H9 (cell line): ENCODE measurements at regions not wholly inside any gene's neighbourhood (a gene's known extent, or its start where the extent isn't known, plus 50 kb on each side); places are given as distances from the start of the nearest gene placed in this dataset.

Source experiments
- DNase-seq: peaks from one replicate; pipeline ENCODE4 v3.0.0-alpha.2; 2017
- H2AFZ ChIP-seq: one replicate; pipeline ENCODE4 v1.6.1; 2013; ENCODE audit warnings: mild to moderate bottlenecking, low read length, control low read depth, moderate library complexity
- H2AK5ac ChIP-seq: 2 replicates; pipeline ENCODE4 v1.6.1; 2013; ENCODE audit warnings: low read length, control low read depth, mixed read lengths; ENCODE audit not compliant: insufficient read length
- H2BK120ac ChIP-seq: one replicate; pipeline ENCODE4 v1.6.1; 2013; ENCODE audit warnings: low read depth, mild to moderate bottlenecking, low read length, control low read depth, inconsistent platforms; ENCODE audit not compliant: poor library complexity, severe bottlenecking
- H2BK12ac ChIP-seq: 2 replicates; pipeline ENCODE4 v1.6.1; 2013; ENCODE audit warnings: low read length, control low read depth, mixed read lengths, low read depth; ENCODE audit not compliant: insufficient read length
- H2BK15ac ChIP-seq: 2 replicates; pipeline ENCODE4 v1.6.1; 2013; ENCODE audit warnings: low read depth, low read length, control low read depth
- H2BK20ac ChIP-seq: one replicate; pipeline ENCODE4 v1.6.1; 2013; ENCODE audit warnings: low read depth, mild to moderate bottlenecking, low read length, control low read depth, inconsistent platforms; ENCODE audit not compliant: poor library complexity, severe bottlenecking
- H2BK5ac ChIP-seq: 2 replicates; pipeline ENCODE4 v1.6.1; 2013; ENCODE audit warnings: low read length, control low read depth, mixed read lengths; ENCODE audit not compliant: insufficient read length
- H3K14ac ChIP-seq: 2 replicates; pipeline ENCODE4 v1.6.1; 2013; ENCODE audit warnings: low read length, control low read depth; ENCODE audit not compliant: insufficient read depth
- H3K18ac ChIP-seq: 2 replicates; pipeline ENCODE4 v1.6.1; 2013; ENCODE audit warnings: low read depth, mild to moderate bottlenecking, mixed read lengths, low read length, control low read depth; ENCODE audit not compliant: insufficient read length
- H3K23ac ChIP-seq: 2 replicates; pipeline ENCODE4 v1.6.1; 2013; ENCODE audit warnings: low read length, control low read depth, mixed read lengths, low read depth; ENCODE audit not compliant: insufficient read length
- H3K23me2 ChIP-seq: 2 replicates; pipeline ENCODE4 v1.6.1; 2013; ENCODE audit warnings: low read depth, mild to moderate bottlenecking, mixed read lengths, low read length, control low read depth; ENCODE audit not compliant: insufficient read length, poor library complexity, severe bottlenecking
- H3K27ac ChIP-seq: 2 replicates; pipeline ENCODE4 v1.5.1; 2013; ENCODE audit warnings: low read length, control low read depth, mixed read lengths, low read depth; ENCODE audit not compliant: insufficient read length
- H3K27me3 ChIP-seq: 2 replicates; pipeline ENCODE4 v1.6.1; 2013; ENCODE audit warnings: low read length, control low read depth, inconsistent platforms; ENCODE audit not compliant: insufficient read depth
- H3K4ac ChIP-seq: 2 replicates; pipeline ENCODE4 v1.6.1; 2013; ENCODE audit warnings: low read depth, mild to moderate bottlenecking, control low read depth, inconsistent platforms, low read length, moderate library complexity
- H3K4me1 ChIP-seq: 2 replicates; pipeline ENCODE4 v1.6.1; 2013; ENCODE audit warnings: low read length, control low read depth, inconsistent platforms; ENCODE audit not compliant: insufficient read depth
- H3K4me2 ChIP-seq: 2 replicates; pipeline ENCODE4 v1.6.1; 2013; ENCODE audit warnings: low read length, control low read depth, mixed read lengths; ENCODE audit not compliant: insufficient read length, insufficient read depth
- H3K56ac ChIP-seq: 2 replicates; pipeline ENCODE4 v1.6.1; 2013; ENCODE audit warnings: low read depth, mild to moderate bottlenecking, mixed read lengths, low read length, control low read depth; ENCODE audit not compliant: insufficient read length
- H3K79me1 ChIP-seq: 2 replicates; pipeline ENCODE4 v1.6.1; 2013; ENCODE audit warnings: low read depth, mild to moderate bottlenecking, moderate library complexity, low read length, control low read depth, inconsistent platforms; ENCODE audit not compliant: insufficient read depth, poor library complexity, severe bottlenecking
- H3K79me2 ChIP-seq: 2 replicates; pipeline ENCODE4 v1.6.1; 2013; ENCODE audit warnings: low read length, control low read depth, inconsistent platforms; ENCODE audit not compliant: insufficient read depth
- H3K9ac ChIP-seq: 2 replicates; pipeline ENCODE4 v1.6.1; 2013; ENCODE audit warnings: low read length, control low read depth, mixed read lengths; ENCODE audit not compliant: insufficient read length; ENCODE audit errors: extremely low read depth
- H3K9me3 ChIP-seq: one replicate; pipeline ENCODE4 v1.6.1; 2013; ENCODE audit warnings: low read depth, low read length, inconsistent platforms; ENCODE audit not compliant: control insufficient read depth
- H3T11ph ChIP-seq: one replicate; pipeline ENCODE4 v1.6.1; 2013; ENCODE audit warnings: mild to moderate bottlenecking, low read length, control low read depth, inconsistent platforms
- H4K20me1 ChIP-seq: one replicate; pipeline ENCODE4 v1.6.1; 2013; ENCODE audit not compliant: control insufficient read depth, insufficient read length, insufficient read depth
- H4K5ac ChIP-seq: 2 replicates; pipeline ENCODE4 v1.6.1; 2013; ENCODE audit warnings: low read depth, mild to moderate bottlenecking, mixed read lengths, low read length, control low read depth; ENCODE audit not compliant: insufficient read length
- H4K8ac ChIP-seq: replicated peaks from 2 replicates; pipeline ENCODE4 v1.6.1; 2013; ENCODE audit warnings: low read length, control low read depth, mixed read lengths, low read depth; ENCODE audit not compliant: insufficient read length
- H4K91ac ChIP-seq: 2 replicates; pipeline ENCODE4 v1.6.1; 2013; ENCODE audit warnings: low read depth, mild to moderate bottlenecking, moderate library complexity, mixed read lengths, low read length, control low read depth; ENCODE audit not compliant: insufficient read length
- H3K27ac Mint-ChIP-seq, 3 experiments: 2 replicates in 2 of 3; 3 replicates in 1 of 3; pipeline ENCODE4 v1.8.0; 2020 to 2021; ENCODE audit warnings: mixed read lengths in 3 of 3, mild to moderate bottlenecking in 1 of 3, moderate library complexity in 1 of 3
- H3K27me3 Mint-ChIP-seq: 2 replicates; pipeline ENCODE4 v1.8.0; 2021; ENCODE audit warnings: low read depth, mild to moderate bottlenecking, moderate library complexity, mixed read lengths
- H3K36me3 Mint-ChIP-seq, 3 experiments: 2 replicates in 2 of 3; 3 replicates in 1 of 3; pipeline ENCODE4 v1.8.0; 2020 to 2021; ENCODE audit warnings: low read depth in 3 of 3, mixed read lengths in 3 of 3; ENCODE audit not compliant: insufficient read depth in 1 of 3
- H3K4me1 Mint-ChIP-seq, 2 experiments: 2 replicates each; pipeline ENCODE4 v1.8.0; 2020; ENCODE audit warnings: mixed read lengths in 2 of 2
- H3K4me3 Mint-ChIP-seq, 2 experiments: 2 replicates in 1 of 2; 3 replicates in 1 of 2; pipeline ENCODE4 v1.8.0; 2020 to 2021; ENCODE audit warnings: mild to moderate bottlenecking in 2 of 2, mixed read lengths in 2 of 2, moderate library complexity in 1 of 2
- H3K9me3 Mint-ChIP-seq, 2 experiments: 2 replicates in 1 of 2; 3 replicates in 1 of 2; pipeline ENCODE4 v1.8.0; 2020; ENCODE audit warnings: mild to moderate bottlenecking in 2 of 2, mixed read lengths in 2 of 2, moderate library complexity in 1 of 2
- CTCF ChIP-seq: fragments of 200-600 bp; sonication (generic); conservative IDR thresholded peaks from 3 replicates; pipeline ENCODE4 v1.8.0; 2021; ENCODE audit warnings: antibody characterized with exemption, mild to moderate bottlenecking
- WGBS: extraction: QIAGEN DNeasy Blood & Tissue Kit; methylation state at CpG from one replicate; pipeline ENCODE4 v1.1.7; 2013; ENCODE audit warnings: missing lambda C conversion rate, low lambda C conversion rate, mixed read lengths; ENCODE audit not compliant: insufficient read length; ENCODE audit errors: extremely low coverage; 5-methylcytosine and 5-hydroxymethylcytosine counted together

- Histone ChIP-seq H3K23ac (no peak overlapping the region), H3T11ph (no peak overlapping the region), H3K23me2 (no peaks in the 10 kb centered on the region), H4K8ac (no peak overlapping the region), H2AFZ (no peak overlapping the region), H3K4ac (no peak overlapping the region), H3K79me1 (no peaks in the 10 kb centered on the region), H2BK12ac (no peak overlapping the region), H3K4me1 (no peaks in the 10 kb centered on the region), H3K14ac (no peak overlapping the region), H2AK5ac (no peak overlapping the region), H3K9me3 (no peaks in the 10 kb centered on the region), H2BK20ac (no peak overlapping the region), H3K27ac (no peak overlapping the region), H2BK15ac (no peak overlapping the region), H3K56ac (no peak overlapping the region), H2BK120ac (no peak overlapping the region), H3K4me2 (no peak overlapping the region), H3K9ac (no peak overlapping the region), H3K79me2 (no peaks in the 10 kb centered on the region), H4K91ac (no peak overlapping the region), H4K5ac (no peak overlapping the region), H2BK5ac (no peak overlapping the region), H3K27me3 (no peaks in the 10 kb centered on the region), H3K18ac (no peak overlapping the region), H4K20me1 (no peaks in the 10 kb centered on the region)
- DNase-seq = no peak
- peaks cover 0 to 2% of the 10 kb centered on the region in 2 experiments; a peak in 1 of 5 replicates for H3K9me3 Mint-ChIP-seq
- H3K27ac Mint-ChIP-seq = peak overlapping the region in 1 of 3 experiments; percentile 16; a peak in 1 of 7 replicates
- H3K36me3 Mint-ChIP-seq = no peaks in the 10 kb centered on the region
- no peak for TF ChIP-seq CTCF
- peaks cover 0 to 10% of the 10 kb centered on the region in 2 experiments; a peak in 2 of 4 replicates for H3K4me1 Mint-ChIP-seq
- no CpG with 5 or more reads among the region's 4 CpGs for WGBS
- H3K27me3 Mint-ChIP-seq = no peaks in the 10 kb centered on the region
- H3K4me3 Mint-ChIP-seq = no peak overlapping the region
These were observed 322.5 kb upstream of the CPXCR1 start for GRCh38 chrX:88424541-88424940.
